Spinal cord (tissue), 9 donors: ENCODE measurements at regions not wholly inside any gene's neighbourhood (a gene's known extent, or its start where the extent isn't known, plus 50 kb on each side); places are given as distances from the start of the nearest gene placed in this dataset.

Source experiments
- DNase-seq, 6 donors: peaks; one replicate each; pipeline versions ENCODE4 v3.0.0 to v3.0.0-alpha.2; 2013 to 2015; ENCODE audit warnings: low spot score in 6 of 6, low read depth in 4 of 6
- H3K27ac ChIP-seq: one replicate; pipeline ENCODE4 v1.5.1; 2013; ENCODE audit warnings: low read depth, low read length, control low read depth
- H3K27me3 ChIP-seq: one replicate; pipeline ENCODE4 v1.6.1; 2013; ENCODE audit warnings: low read length; ENCODE audit not compliant: control insufficient read depth, insufficient read depth
- H3K36me3 ChIP-seq: one replicate; pipeline ENCODE4 v1.6.1; 2013; ENCODE audit warnings: low read length; ENCODE audit not compliant: control insufficient read depth, insufficient read depth
- H3K4me1 ChIP-seq: one replicate; pipeline ENCODE4 v1.6.1; 2013; ENCODE audit warnings: low read length; ENCODE audit not compliant: control insufficient read depth, insufficient read depth
- H3K4me3 ChIP-seq: one replicate; pipeline ENCODE4 v1.5.1; 2013; ENCODE audit warnings: low read depth, low read length, control low read depth
- H3K9me3 ChIP-seq: one replicate; pipeline ENCODE4 v1.6.1; 2013; ENCODE audit warnings: low read length; ENCODE audit not compliant: control insufficient read depth, insufficient read depth
- WGBS: methylation state at CpG from one replicate; pipeline ENCODE4 v1.1.5; 2013; ENCODE audit warnings: missing lambda C conversion rate; ENCODE audit not compliant: insufficient coverage; 5-methylcytosine and 5-hydroxymethylcytosine counted together
- donor health status: healthy.

- WGBS, result no CpG with 5 or more reads among the region's 2 CpGs
- Histone ChIP-seq H3K4me3 (no peak overlapping the region), H3K27me3 (no peaks in the 10 kb centered on the region), H3K36me3 (no peaks in the 10 kb centered on the region), H3K9me3 (no peaks in the 10 kb centered on the region), H3K27ac (no peak overlapping the region), H3K4me1 (no peaks in the 10 kb centered on the region)
- DNase-seq, result no peak
Observed at GRCh38 chr7:106196460-106197021, 84.4 kb upstream of the SYPL1 start.

- Histone ChIP-seq H3K9me3 (no peaks in the 10 kb centered on the region), H3K27me3 (no peaks in the 10 kb centered on the region), H3K4me1 (no peaks in the 10 kb centered on the region), H3K27ac (no peak overlapping the region), H3K4me3 (no peak overlapping the region), H3K36me3 (no peaks in the 10 kb centered on the region)
- no peak for DNase-seq
- no CpG with 5 or more reads among the region's 1 CpG for WGBS
Observed at GRCh38 chr7:106193661-106194060, 81.5 kb upstream of the SYPL1 start.

- H3K9me3 ChIP-seq, result no peaks in the 10 kb centered on the region
- H3K4me3 ChIP-seq, result no peak overlapping the region
- no peaks in the 10 kb centered on the region for H3K4me1 ChIP-seq
- no peaks in the 10 kb centered on the region for H3K36me3 ChIP-seq
- H3K27me3 ChIP-seq, result no peaks in the 10 kb centered on the region
- H3K27ac ChIP-seq, result no peak overlapping the region
- 90% methylated on average over 2 of the region's 10 CpGs for WGBS
- no peak for DNase-seq
Observed at GRCh38 chr7:106190589-106191330, 78.6 kb upstream of the SYPL1 start.

GRCh38 chr7:106187613-106188350 lies 75.7 kb upstream of the SYPL1 start:
- Histone ChIP-seq H3K27me3 (no peaks in the 10 kb centered on the region), H3K36me3 (no peaks in the 10 kb centered on the region), H3K4me1 (no peaks in the 10 kb centered on the region), H3K4me3 (no peak overlapping the region), H3K9me3 (no peaks in the 10 kb centered on the region), H3K27ac (no peak overlapping the region)
- DNase-seq, result no peak
- 71% methylated on average over 6 of the region's 9 CpGs for WGBS

GRCh38 chr7:106185719-106186118 lies 73.6 kb upstream of the SYPL1 start:
- 100% methylated on average over 1 of the region's 3 CpGs for WGBS
- Histone ChIP-seq H3K27me3 (no peaks in the 10 kb centered on the region), H3K4me1 (no peaks in the 10 kb centered on the region), H3K36me3 (no peaks in the 10 kb centered on the region), H3K4me3 (no peak overlapping the region), H3K27ac (no peak overlapping the region), H3K9me3 (no peaks in the 10 kb centered on the region)
- DNase-seq, result no peak

GRCh38 chr7:106183952-106184351 lies 71.8 kb upstream of the SYPL1 start:
- Histone ChIP-seq H3K36me3 (no peaks in the 10 kb centered on the region), H3K27me3 (no peaks in the 10 kb centered on the region), H3K9me3 (no peaks in the 10 kb centered on the region), H3K27ac (no peak overlapping the region), H3K4me3 (no peak overlapping the region), H3K4me1 (no peaks in the 10 kb centered on the region)
- WGBS, result 89% methylated on average over 2 of the region's 3 CpGs
- DNase-seq, result no peak

- Histone ChIP-seq H3K4me1 (no peaks in the 10 kb centered on the region), H3K27me3 (no peaks in the 10 kb centered on the region), H3K4me3 (no peak overlapping the region), H3K36me3 (no peaks in the 10 kb centered on the region), H3K9me3 (no peaks in the 10 kb centered on the region), H3K27ac (no peak overlapping the region)
- DNase-seq, result no peak
- WGBS, result no CpG with 5 or more reads among the region's 1 CpG
Observed at GRCh38 chr7:106182904-106183303, 70.8 kb upstream of the SYPL1 start.

- Histone ChIP-seq H3K4me1 (peaks cover 3% of the 10 kb centered on the region), H3K4me3 (no peak overlapping the region), H3K9me3 (no peaks in the 10 kb centered on the region), H3K27ac (no peak overlapping the region), H3K36me3 (no peaks in the 10 kb centered on the region), H3K27me3 (no peaks in the 10 kb centered on the region)
- no peak for DNase-seq
- no CpG with 5 or more reads among the region's 4 CpGs for WGBS
Observed at GRCh38 chr7:106181658-106182265, 69.7 kb upstream of the SYPL1 start.

- no peak overlapping the region for H3K4me3 ChIP-seq
- H3K27me3 ChIP-seq, result no peaks in the 10 kb centered on the region
- no peak for DNase-seq
- no peak overlapping the region for H3K27ac ChIP-seq
- H3K9me3 ChIP-seq, result no peaks in the 10 kb centered on the region
- H3K4me1 ChIP-seq, result peaks cover 3% of the 10 kb centered on the region
- WGBS, result 89% methylated on average over 3 of the region's 7 CpGs
- H3K36me3 ChIP-seq, result no peaks in the 10 kb centered on the region
Observed at GRCh38 chr7:106180721-106181120, 68.6 kb upstream of the SYPL1 start.
